Activated T-cell treated with anti-CD3 and anti-CD28 coated beads, Interleukin-2, amount 50 U/mL, for 48 hours (primary cell): ENCODE measurements at regions not wholly inside any gene's neighbourhood (a gene's known extent, or its start where the extent isn't known, plus 50 kb on each side); places are given as distances from the start of the nearest gene placed in this dataset.

Source experiments
- DNase-seq, 2 experiments: peaks; one replicate each; pipeline ENCODE4 v3.0.0-alpha.2; 2020

GRCh38 chr2:240347949-240348500, 87.4 kb upstream of the GPC1 start:
- no peak for DNase-seq

GRCh38 chr2:240348522-240348921, 86.9 kb upstream of the GPC1 start:
- DNase-seq, result no peak

GRCh38 chr2:240349133-240350005, 86.1 kb upstream of the GPC1 start:
- no peak for DNase-seq

GRCh38 chr2:240350006-240350355, 85.5 kb upstream of the GPC1 start:
- DNase-seq, result no peak

GRCh38 chr2:240350696-240351087, 84.8 kb upstream of the GPC1 start:
- DNase-seq, result no peak

GRCh38 chr2:240351088-240351741, 84.2 kb upstream of the GPC1 start:
- DNase-seq, result no peak

GRCh38 chr2:240351826-240352426, 83.5 kb upstream of the GPC1 start:
- DNase-seq, result no peak

- no peak for DNase-seq
Measured at GRCh38 chr2:240353086-240353798, 82.2 kb upstream of the GPC1 start.

GRCh38 chr2:240353944-240354343, 81.5 kb upstream of the GPC1 start:
- no peak for DNase-seq

- no peak for DNase-seq
Measured at GRCh38 chr2:240355001-240355891, 80.2 kb upstream of the GPC1 start.

- no peak for DNase-seq
Measured at GRCh38 chr2:240355962-240356361, 79.5 kb upstream of the GPC1 start.

- no peak for DNase-seq
Measured at GRCh38 chr2:240356700-240357640, 78.5 kb upstream of the GPC1 start.

- no peak for DNase-seq
Measured at GRCh38 chr2:240357641-240358012, 77.8 kb upstream of the GPC1 start.

GRCh38 chr2:240358080-240358479, 77.4 kb upstream of the GPC1 start:
- no peak for DNase-seq

GRCh38 chr2:240358821-240359397, 76.6 kb upstream of the GPC1 start:
- no peak for DNase-seq

GRCh38 chr2:240359695-240360094, 75.8 kb upstream of the GPC1 start:
- no peak for DNase-seq

- DNase-seq, result no peak
Measured at GRCh38 chr2:240360645-240361475, 74.6 kb upstream of the GPC1 start.

- no peak for DNase-seq
Measured at GRCh38 chr2:240362216-240362755, 73.2 kb upstream of the GPC1 start.
